ENCODE measurements at regions not wholly inside any gene's neighbourhood (a gene's known extent, or its start where the extent isn't known, plus 50 kb on each side); places are given as distances from the start of the nearest gene placed in this dataset.
"Not testable (repeated sequence)": the region's sequence is repeated elsewhere in the genome, so short reads cannot be mapped to it uniquely, and the experiment has no call there.

GRCh38 chr1:105631153-105631744 is 1425.2 kb upstream of the PRMT6 start:
- not testable (repeated sequence) for TF ChIP-seq CTCF, POLR2A (IDR thresholded peaks at IDR 0.05)
